H9 (cell line): ENCODE measurements at regions not wholly inside any gene's neighbourhood (a gene's known extent, or its start where the extent isn't known, plus 50 kb on each side); places are given as distances from the start of the nearest gene placed in this dataset.

Experiments
- DNase-seq: peaks from one replicate; pipeline ENCODE4 v3.0.0-alpha.2; 2017
- H2AFZ ChIP-seq: one replicate; pipeline ENCODE4 v1.6.1; 2013; ENCODE audit warnings: mild to moderate bottlenecking, low read length, control low read depth, moderate library complexity
- H2AK5ac ChIP-seq: 2 replicates; pipeline ENCODE4 v1.6.1; 2013; ENCODE audit warnings: low read length, control low read depth, mixed read lengths; ENCODE audit not compliant: insufficient read length
- H2BK120ac ChIP-seq: one replicate; pipeline ENCODE4 v1.6.1; 2013; ENCODE audit warnings: low read depth, mild to moderate bottlenecking, low read length, control low read depth, inconsistent platforms; ENCODE audit not compliant: poor library complexity, severe bottlenecking
- H2BK12ac ChIP-seq: 2 replicates; pipeline ENCODE4 v1.6.1; 2013; ENCODE audit warnings: low read length, control low read depth, mixed read lengths, low read depth; ENCODE audit not compliant: insufficient read length
- H2BK15ac ChIP-seq: 2 replicates; pipeline ENCODE4 v1.6.1; 2013; ENCODE audit warnings: low read depth, low read length, control low read depth
- H2BK20ac ChIP-seq: one replicate; pipeline ENCODE4 v1.6.1; 2013; ENCODE audit warnings: low read depth, mild to moderate bottlenecking, low read length, control low read depth, inconsistent platforms; ENCODE audit not compliant: poor library complexity, severe bottlenecking
- H2BK5ac ChIP-seq: 2 replicates; pipeline ENCODE4 v1.6.1; 2013; ENCODE audit warnings: low read length, control low read depth, mixed read lengths; ENCODE audit not compliant: insufficient read length
- H3K14ac ChIP-seq: 2 replicates; pipeline ENCODE4 v1.6.1; 2013; ENCODE audit warnings: low read length, control low read depth; ENCODE audit not compliant: insufficient read depth
- H3K18ac ChIP-seq: 2 replicates; pipeline ENCODE4 v1.6.1; 2013; ENCODE audit warnings: low read depth, mild to moderate bottlenecking, mixed read lengths, low read length, control low read depth; ENCODE audit not compliant: insufficient read length
- H3K23ac ChIP-seq: 2 replicates; pipeline ENCODE4 v1.6.1; 2013; ENCODE audit warnings: low read length, control low read depth, mixed read lengths, low read depth; ENCODE audit not compliant: insufficient read length
- H3K23me2 ChIP-seq: 2 replicates; pipeline ENCODE4 v1.6.1; 2013; ENCODE audit warnings: low read depth, mild to moderate bottlenecking, mixed read lengths, low read length, control low read depth; ENCODE audit not compliant: insufficient read length, poor library complexity, severe bottlenecking
- H3K27ac ChIP-seq: 2 replicates; pipeline ENCODE4 v1.5.1; 2013; ENCODE audit warnings: low read length, control low read depth, mixed read lengths, low read depth; ENCODE audit not compliant: insufficient read length
- H3K27me3 ChIP-seq: 2 replicates; pipeline ENCODE4 v1.6.1; 2013; ENCODE audit warnings: low read length, control low read depth, inconsistent platforms; ENCODE audit not compliant: insufficient read depth
- H3K4ac ChIP-seq: 2 replicates; pipeline ENCODE4 v1.6.1; 2013; ENCODE audit warnings: low read depth, mild to moderate bottlenecking, control low read depth, inconsistent platforms, low read length, moderate library complexity
- H3K4me1 ChIP-seq: 2 replicates; pipeline ENCODE4 v1.6.1; 2013; ENCODE audit warnings: low read length, control low read depth, inconsistent platforms; ENCODE audit not compliant: insufficient read depth
- H3K4me2 ChIP-seq: 2 replicates; pipeline ENCODE4 v1.6.1; 2013; ENCODE audit warnings: low read length, control low read depth, mixed read lengths; ENCODE audit not compliant: insufficient read length, insufficient read depth
- H3K56ac ChIP-seq: 2 replicates; pipeline ENCODE4 v1.6.1; 2013; ENCODE audit warnings: low read depth, mild to moderate bottlenecking, mixed read lengths, low read length, control low read depth; ENCODE audit not compliant: insufficient read length
- H3K79me1 ChIP-seq: 2 replicates; pipeline ENCODE4 v1.6.1; 2013; ENCODE audit warnings: low read depth, mild to moderate bottlenecking, moderate library complexity, low read length, control low read depth, inconsistent platforms; ENCODE audit not compliant: insufficient read depth, poor library complexity, severe bottlenecking
- H3K79me2 ChIP-seq: 2 replicates; pipeline ENCODE4 v1.6.1; 2013; ENCODE audit warnings: low read length, control low read depth, inconsistent platforms; ENCODE audit not compliant: insufficient read depth
- H3K9ac ChIP-seq: 2 replicates; pipeline ENCODE4 v1.6.1; 2013; ENCODE audit warnings: low read length, control low read depth, mixed read lengths; ENCODE audit not compliant: insufficient read length; ENCODE audit errors: extremely low read depth
- H3K9me3 ChIP-seq: one replicate; pipeline ENCODE4 v1.6.1; 2013; ENCODE audit warnings: low read depth, low read length, inconsistent platforms; ENCODE audit not compliant: control insufficient read depth
- H3T11ph ChIP-seq: one replicate; pipeline ENCODE4 v1.6.1; 2013; ENCODE audit warnings: mild to moderate bottlenecking, low read length, control low read depth, inconsistent platforms
- H4K20me1 ChIP-seq: one replicate; pipeline ENCODE4 v1.6.1; 2013; ENCODE audit not compliant: control insufficient read depth, insufficient read length, insufficient read depth
- H4K5ac ChIP-seq: 2 replicates; pipeline ENCODE4 v1.6.1; 2013; ENCODE audit warnings: low read depth, mild to moderate bottlenecking, mixed read lengths, low read length, control low read depth; ENCODE audit not compliant: insufficient read length
- H4K8ac ChIP-seq: replicated peaks from 2 replicates; pipeline ENCODE4 v1.6.1; 2013; ENCODE audit warnings: low read length, control low read depth, mixed read lengths, low read depth; ENCODE audit not compliant: insufficient read length
- H4K91ac ChIP-seq: 2 replicates; pipeline ENCODE4 v1.6.1; 2013; ENCODE audit warnings: low read depth, mild to moderate bottlenecking, moderate library complexity, mixed read lengths, low read length, control low read depth; ENCODE audit not compliant: insufficient read length
- H3K27ac Mint-ChIP-seq, 3 experiments: 2 replicates in 2 of 3; 3 replicates in 1 of 3; pipeline ENCODE4 v1.8.0; 2020 to 2021; ENCODE audit warnings: mixed read lengths in 3 of 3, mild to moderate bottlenecking in 1 of 3, moderate library complexity in 1 of 3
- H3K27me3 Mint-ChIP-seq: 2 replicates; pipeline ENCODE4 v1.8.0; 2021; ENCODE audit warnings: low read depth, mild to moderate bottlenecking, moderate library complexity, mixed read lengths
- H3K36me3 Mint-ChIP-seq, 3 experiments: 2 replicates in 2 of 3; 3 replicates in 1 of 3; pipeline ENCODE4 v1.8.0; 2020 to 2021; ENCODE audit warnings: low read depth in 3 of 3, mixed read lengths in 3 of 3; ENCODE audit not compliant: insufficient read depth in 1 of 3
- H3K4me1 Mint-ChIP-seq, 2 experiments: 2 replicates each; pipeline ENCODE4 v1.8.0; 2020; ENCODE audit warnings: mixed read lengths in 2 of 2
- H3K4me3 Mint-ChIP-seq, 2 experiments: 2 replicates in 1 of 2; 3 replicates in 1 of 2; pipeline ENCODE4 v1.8.0; 2020 to 2021; ENCODE audit warnings: mild to moderate bottlenecking in 2 of 2, mixed read lengths in 2 of 2, moderate library complexity in 1 of 2
- H3K9me3 Mint-ChIP-seq, 2 experiments: 2 replicates in 1 of 2; 3 replicates in 1 of 2; pipeline ENCODE4 v1.8.0; 2020; ENCODE audit warnings: mild to moderate bottlenecking in 2 of 2, mixed read lengths in 2 of 2, moderate library complexity in 1 of 2
- WGBS: extraction: QIAGEN DNeasy Blood & Tissue Kit; methylation state at CpG from one replicate; pipeline ENCODE4 v1.1.7; 2013; ENCODE audit warnings: missing lambda C conversion rate, low lambda C conversion rate, mixed read lengths; ENCODE audit not compliant: insufficient read length; ENCODE audit errors: extremely low coverage; 5-methylcytosine and 5-hydroxymethylcytosine counted together
- TF ChIP-seq, protein P1 (sequence below): fragments of 200-600 bp; sonication (generic); conservative IDR thresholded peaks from 3 replicates; pipeline ENCODE4 v1.8.0; 2021; ENCODE audit warnings: antibody characterized with exemption, mild to moderate bottlenecking

DNA sequence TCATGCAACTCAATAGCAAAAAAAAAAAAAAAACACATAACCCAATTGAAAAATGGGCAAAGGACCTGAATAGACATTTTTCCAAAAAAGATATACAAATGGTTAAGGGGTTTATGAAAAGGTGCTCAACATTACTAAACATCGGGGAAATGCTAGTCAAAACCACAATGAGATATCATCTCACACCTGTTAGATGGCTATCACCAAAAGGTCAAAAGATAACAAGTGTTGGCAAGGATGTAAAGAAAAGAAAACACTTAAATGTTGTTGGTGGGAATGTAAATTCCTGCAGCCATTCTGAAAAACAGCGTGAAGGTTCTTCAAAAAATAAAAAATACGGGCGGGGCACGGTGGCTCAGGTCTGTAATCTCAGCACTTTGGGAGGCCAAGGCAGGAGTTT lies 112.4 kb upstream of the CAB39 start:
- H4K20me1 ChIP-seq = no peaks in the 10 kb centered on the region
- no peak overlapping the region for H3K14ac ChIP-seq
- no CpG with 5 or more reads among the region's 5 CpGs for WGBS
- Mint-ChIP-seq H3K27me3 (peaks cover 2% of the 10 kb centered on the region; the same call in 1 of the 2 replicates), H3K9me3 (peaks cover 3 to 7% of the 10 kb centered on the region in 2 experiments; a peak in 2 of 5 replicates), H3K27ac (no peak overlapping the region), H3K4me1 (peaks cover 5 to 8% of the 10 kb centered on the region in 2 experiments; a peak in 3 of 4 replicates), H3K36me3 (no peaks in the 10 kb centered on the region), H3K4me3 (no peak overlapping the region)
- no peak overlapping the region for H2BK12ac ChIP-seq
- no peaks in the 10 kb centered on the region for H3K23me2 ChIP-seq
- no peak overlapping the region for H4K91ac ChIP-seq
- no peaks in the 10 kb centered on the region for H3K4me1 ChIP-seq
- H3T11ph ChIP-seq = no peak overlapping the region
- no peaks in the 10 kb centered on the region for H3K79me1 ChIP-seq
- DNase-seq = no peak
- H2BK20ac ChIP-seq = no peak overlapping the region
- no peaks in the 10 kb centered on the region for H3K9me3 ChIP-seq
- H3K9ac ChIP-seq = no peak overlapping the region
- no peak overlapping the region for H2BK5ac ChIP-seq
- H2AFZ ChIP-seq = no peak overlapping the region
- H3K4me2 ChIP-seq = no peak overlapping the region
- H3K27ac ChIP-seq = no peak overlapping the region
- no peak overlapping the region for H3K56ac ChIP-seq
- no peak overlapping the region for H3K4ac ChIP-seq
- no peak overlapping the region for H4K5ac ChIP-seq
- no peak overlapping the region for H3K23ac ChIP-seq
- TF ChIP-seq, protein P1, sequence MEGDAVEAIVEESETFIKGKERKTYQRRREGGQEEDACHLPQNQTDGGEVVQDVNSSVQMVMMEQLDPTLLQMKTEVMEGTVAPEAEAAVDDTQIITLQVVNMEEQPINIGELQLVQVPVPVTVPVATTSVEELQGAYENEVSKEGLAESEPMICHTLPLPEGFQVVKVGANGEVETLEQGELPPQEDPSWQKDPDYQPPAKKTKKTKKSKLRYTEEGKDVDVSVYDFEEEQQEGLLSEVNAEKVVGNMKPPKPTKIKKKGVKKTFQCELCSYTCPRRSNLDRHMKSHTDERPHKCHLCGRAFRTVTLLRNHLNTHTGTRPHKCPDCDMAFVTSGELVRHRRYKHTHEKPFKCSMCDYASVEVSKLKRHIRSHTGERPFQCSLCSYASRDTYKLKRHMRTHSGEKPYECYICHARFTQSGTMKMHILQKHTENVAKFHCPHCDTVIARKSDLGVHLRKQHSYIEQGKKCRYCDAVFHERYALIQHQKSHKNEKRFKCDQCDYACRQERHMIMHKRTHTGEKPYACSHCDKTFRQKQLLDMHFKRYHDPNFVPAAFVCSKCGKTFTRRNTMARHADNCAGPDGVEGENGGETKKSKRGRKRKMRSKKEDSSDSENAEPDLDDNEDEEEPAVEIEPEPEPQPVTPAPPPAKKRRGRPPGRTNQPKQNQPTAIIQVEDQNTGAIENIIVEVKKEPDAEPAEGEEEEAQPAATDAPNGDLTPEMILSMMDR = no peak
- no peak overlapping the region for H4K8ac ChIP-seq
- H3K79me2 ChIP-seq = no peaks in the 10 kb centered on the region
- H2BK15ac ChIP-seq = no peak overlapping the region
- H3K18ac ChIP-seq = no peak overlapping the region
- H3K27me3 ChIP-seq = no peaks in the 10 kb centered on the region
- H2BK120ac ChIP-seq = no peak overlapping the region
- no peak overlapping the region for H2AK5ac ChIP-seq
